Upper lobe of left lung (tissue), 4 donors: ENCODE measurements at regions not wholly inside any gene's neighbourhood (a gene's known extent, or its start where the extent isn't known, plus 50 kb on each side); places are given as distances from the start of the nearest gene placed in this dataset.

Experiments used
- CTCF ChIP-seq, 6 experiments: fragments of 450-650 bp in 4 of 6; fragments of 200-600 bp in 2 of 6; sonication (generic) in 2 of 6; IDR thresholded peaks; one replicate each; pipeline ENCODE4 v1.5.1; 2016 to 2019; ENCODE audit warnings: antibody characterized with exemption in 6 of 6
- EP300 ChIP-seq, 4 donors: sonication (generic); formaldehyde crosslinking; IDR thresholded peaks; one replicate each; pipeline ENCODE4 v1.5.1; 2017; ENCODE audit warnings: antibody characterized with exemption in 4 of 4, control low read depth in 2 of 4
- POLR2A ChIP-seq, 4 donors: fragments of 450-650 bp; IDR thresholded peaks; one replicate each; pipeline ENCODE4 v1.5.1; 2016 to 2017; ENCODE audit warnings: antibody characterized with exemption in 4 of 4, mild to moderate bottlenecking in 2 of 4

- no peak for TF ChIP-seq CTCF (IDR thresholded peaks at IDR 0.05)
- TF ChIP-seq POLR2A (IDR thresholded peaks at IDR 0.05), result no peak
- no peak for TF ChIP-seq EP300 (IDR thresholded peaks at IDR 0.05)
Observed at GRCh38 chr13:91280801-91281200, 66.7 kb upstream of the MIR17HG start.
